ENCODE measurements at regions not wholly inside any gene's neighbourhood (a gene's known extent, or its start where the extent isn't known, plus 50 kb on each side); places are given as distances from the start of the nearest gene placed in this dataset.

DNA sequence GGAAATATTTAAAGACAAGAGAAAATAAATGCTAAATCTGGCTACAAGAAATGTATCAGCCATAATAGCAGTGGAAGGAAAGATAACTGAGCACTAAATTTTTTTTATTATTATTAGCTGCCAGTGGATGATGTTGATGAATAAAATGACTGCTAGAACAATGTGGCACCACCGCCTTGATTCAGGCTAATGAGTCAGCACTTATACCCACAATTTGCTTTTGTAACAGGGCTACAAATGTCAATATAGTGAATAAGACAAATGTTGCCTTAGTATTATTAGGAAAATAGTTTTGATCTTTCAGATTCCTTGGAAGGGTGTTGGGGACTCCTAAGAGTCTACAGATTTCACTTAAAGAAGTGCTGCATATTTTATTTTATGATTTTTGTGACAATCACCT, 555.2 kb upstream of the GRAMD2B start:
- Histone ChIP-seq H3K27me3 (ENCODE audit: low read depth) (no peaks in the 10 kb centered on the region), H3K4me1 (no peaks in the 10 kb centered on the region), H3K27ac (replicated peaks) (no peak overlapping the region), H3K9me3 (replicated peaks) (peaks cover 1% of the 10 kb centered on the region), H3K4me3 (no peak overlapping the region), H3K36me3 (no peaks in the 10 kb centered on the region)
- no peak for DNase-seq
- intact Hi-C loops (cut with micrococcal nuclease), result no loop called here
- TF ChIP-seq, protein P1, sequence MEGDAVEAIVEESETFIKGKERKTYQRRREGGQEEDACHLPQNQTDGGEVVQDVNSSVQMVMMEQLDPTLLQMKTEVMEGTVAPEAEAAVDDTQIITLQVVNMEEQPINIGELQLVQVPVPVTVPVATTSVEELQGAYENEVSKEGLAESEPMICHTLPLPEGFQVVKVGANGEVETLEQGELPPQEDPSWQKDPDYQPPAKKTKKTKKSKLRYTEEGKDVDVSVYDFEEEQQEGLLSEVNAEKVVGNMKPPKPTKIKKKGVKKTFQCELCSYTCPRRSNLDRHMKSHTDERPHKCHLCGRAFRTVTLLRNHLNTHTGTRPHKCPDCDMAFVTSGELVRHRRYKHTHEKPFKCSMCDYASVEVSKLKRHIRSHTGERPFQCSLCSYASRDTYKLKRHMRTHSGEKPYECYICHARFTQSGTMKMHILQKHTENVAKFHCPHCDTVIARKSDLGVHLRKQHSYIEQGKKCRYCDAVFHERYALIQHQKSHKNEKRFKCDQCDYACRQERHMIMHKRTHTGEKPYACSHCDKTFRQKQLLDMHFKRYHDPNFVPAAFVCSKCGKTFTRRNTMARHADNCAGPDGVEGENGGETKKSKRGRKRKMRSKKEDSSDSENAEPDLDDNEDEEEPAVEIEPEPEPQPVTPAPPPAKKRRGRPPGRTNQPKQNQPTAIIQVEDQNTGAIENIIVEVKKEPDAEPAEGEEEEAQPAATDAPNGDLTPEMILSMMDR (IDR thresholded peaks at IDR 0.05; ENCODE audit: borderline replicate concordance), result no peak

DNA sequence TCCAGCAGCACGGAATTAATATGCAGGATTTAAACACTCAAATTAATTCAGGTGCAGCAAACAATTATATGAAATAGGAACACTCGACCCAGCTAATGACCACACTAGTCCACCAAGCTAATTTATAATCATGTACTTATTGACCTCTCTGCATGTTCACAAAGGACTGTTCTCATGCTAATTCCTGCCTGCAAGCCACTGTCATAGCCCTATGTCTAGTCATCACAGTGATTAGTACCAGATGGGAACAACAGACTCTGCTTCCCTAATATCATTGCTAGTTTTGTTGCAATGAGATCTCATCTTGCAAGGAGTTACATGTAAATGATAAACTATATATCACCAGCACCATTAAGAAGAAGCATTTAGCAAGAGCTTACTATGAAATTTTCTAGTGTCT, 553.0 kb upstream of the GRAMD2B start:
- DNase-seq, result no peak
- Histone ChIP-seq H3K4me1 (no peaks in the 10 kb centered on the region), H3K9me3 (replicated peaks) (peaks cover 8% of the 10 kb centered on the region), H3K4me3 (no peak overlapping the region), H3K27ac (replicated peaks) (no peak overlapping the region), H3K36me3 (no peaks in the 10 kb centered on the region), H3K27me3 (ENCODE audit: low read depth) (no peaks in the 10 kb centered on the region)
- intact Hi-C loops (cut with micrococcal nuclease), result no loop called here
- TF ChIP-seq, protein P1 (IDR thresholded peaks at IDR 0.05; ENCODE audit: borderline replicate concordance), result no peak

DNA sequence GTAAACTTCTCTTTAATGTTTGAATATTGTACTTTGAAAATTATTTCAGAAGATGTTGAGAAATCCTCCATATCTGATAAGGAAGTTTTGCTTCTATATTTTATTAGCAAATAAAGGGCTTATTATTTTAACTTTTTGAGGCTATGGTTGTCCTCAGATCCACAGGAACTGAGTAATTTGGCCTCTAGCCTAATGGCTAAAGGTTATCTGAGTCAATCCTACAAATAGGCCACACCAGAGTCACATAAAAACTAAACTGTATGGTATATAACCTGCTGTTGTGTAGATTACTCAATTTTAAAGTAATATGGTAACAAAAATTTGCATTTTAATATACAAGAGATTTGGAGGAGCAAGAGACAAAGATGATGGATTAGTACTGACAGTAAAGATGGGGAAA, 549.2 kb upstream of the GRAMD2B start:
- Histone ChIP-seq H3K27ac (replicated peaks) (no peak overlapping the region), H3K36me3 (no peaks in the 10 kb centered on the region), H3K9me3 (replicated peaks) (peaks cover 8% of the 10 kb centered on the region), H3K4me3 (no peak overlapping the region), H3K4me1 (no peaks in the 10 kb centered on the region), H3K27me3 (ENCODE audit: low read depth) (no peaks in the 10 kb centered on the region)
- TF ChIP-seq, protein P1 (IDR thresholded peaks at IDR 0.05; ENCODE audit: borderline replicate concordance), result no peak
- intact Hi-C loops (cut with micrococcal nuclease), result no loop called here
- no peak for DNase-seq

DNA sequence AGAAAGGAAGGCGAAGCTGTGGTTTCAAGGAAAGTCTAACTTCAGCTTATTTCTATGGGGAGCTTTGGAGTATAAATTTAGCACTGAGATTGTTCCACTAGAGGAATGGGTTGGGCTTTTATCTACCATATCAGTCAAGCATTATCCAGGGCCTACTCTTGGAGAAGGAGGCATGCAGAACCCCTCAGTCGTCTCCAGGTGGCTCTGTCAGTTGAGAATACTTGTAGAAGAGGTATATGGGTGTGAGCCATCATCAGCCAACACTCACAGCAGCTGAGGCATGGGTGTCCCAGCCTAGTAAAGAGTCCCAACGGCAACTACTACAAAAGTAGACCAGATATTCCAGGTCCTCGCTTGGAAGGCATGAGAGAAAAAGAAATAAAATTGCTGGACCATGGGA, 548.5 kb upstream of the GRAMD2B start:
- no peaks in the 10 kb centered on the region for H3K36me3 ChIP-seq
- intact Hi-C loops (cut with micrococcal nuclease), result no loop called here
- H3K4me3 ChIP-seq, result no peak overlapping the region
- no peaks in the 10 kb centered on the region for H3K4me1 ChIP-seq
- H3K27ac ChIP-seq (replicated peaks), result no peak overlapping the region
- no peak for DNase-seq
- H3K9me3 ChIP-seq (replicated peaks), result peaks cover 8% of the 10 kb centered on the region
- TF ChIP-seq, protein P1 (IDR thresholded peaks at IDR 0.05; ENCODE audit: borderline replicate concordance), result no peak
- H3K27me3 ChIP-seq (ENCODE audit: low read depth), result no peaks in the 10 kb centered on the region

DNA sequence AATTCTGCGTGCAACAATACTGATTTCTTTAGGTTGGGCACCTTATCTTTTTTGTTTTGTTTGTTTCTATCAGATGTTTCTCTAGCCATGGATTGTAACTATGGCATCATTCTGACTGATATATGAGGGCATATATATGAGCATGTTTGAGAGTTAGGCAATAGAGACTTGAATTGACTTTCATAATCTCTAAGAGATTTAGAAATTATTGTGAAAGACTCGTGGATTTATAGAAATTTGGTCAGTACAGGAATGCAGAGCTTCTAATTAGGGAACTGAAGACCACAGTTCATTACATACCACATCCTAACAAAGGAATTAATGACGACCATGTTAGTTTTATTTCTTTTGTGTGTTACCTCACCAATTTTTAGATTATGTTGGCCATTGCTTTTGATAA, 546.0 kb upstream of the GRAMD2B start:
- TF ChIP-seq, protein P1 (IDR thresholded peaks at IDR 0.05; ENCODE audit: borderline replicate concordance), result no peak
- H3K27me3 ChIP-seq (ENCODE audit: low read depth), result no peaks in the 10 kb centered on the region
- no peak overlapping the region for H3K4me3 ChIP-seq
- H3K4me1 ChIP-seq, result no peaks in the 10 kb centered on the region
- intact Hi-C loops (cut with micrococcal nuclease), result no loop called here
- no peak overlapping the region for H3K27ac ChIP-seq (replicated peaks)
- peaks cover 8% of the 10 kb centered on the region for H3K9me3 ChIP-seq (replicated peaks)
- H3K36me3 ChIP-seq, result no peaks in the 10 kb centered on the region
- DNase-seq, result no peak

DNA sequence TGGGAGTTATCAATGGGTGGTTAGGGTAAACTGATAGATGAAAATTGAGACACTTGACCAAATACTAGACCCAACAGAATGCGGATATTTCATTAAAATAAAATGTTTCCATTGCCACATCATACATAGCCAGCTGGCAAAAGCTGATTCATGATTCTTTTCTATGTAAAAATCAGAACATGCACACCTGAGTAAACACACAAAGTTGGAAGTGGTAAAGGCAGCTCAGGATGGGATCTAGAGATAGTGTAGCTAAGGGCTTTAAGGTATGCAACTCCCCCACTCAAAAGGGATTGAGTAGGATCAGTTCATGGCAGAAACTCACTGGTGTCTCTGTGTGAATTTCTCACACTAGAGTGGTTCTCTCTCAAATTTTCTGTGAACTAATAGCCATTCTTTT, 541.1 kb upstream of the GRAMD2B start:
- Histone ChIP-seq H3K4me3 (no peak overlapping the region), H3K27ac (replicated peaks) (no peak overlapping the region), H3K4me1 (no peaks in the 10 kb centered on the region), H3K9me3 (replicated peaks) (no peaks in the 10 kb centered on the region), H3K27me3 (ENCODE audit: low read depth) (no peaks in the 10 kb centered on the region), H3K36me3 (no peaks in the 10 kb centered on the region)
- TF ChIP-seq, protein P1 (IDR thresholded peaks at IDR 0.05; ENCODE audit: borderline replicate concordance), result no peak
- DNase-seq, result no peak
- intact Hi-C loops (cut with micrococcal nuclease), result no loop called here

All from left ventricle myocardium inferior (tissue), 1 donor.